HEK293T (cell line): ENCODE measurements at regions not wholly inside any gene's neighbourhood (a gene's known extent, or its start where the extent isn't known, plus 50 kb on each side); places are given as distances from the start of the nearest gene placed in this dataset.

Source experiments
- CTCF ChIA-PET: fragments of 350-600 bp; formaldehyde crosslinking; extraction: SDS; loops from one replicate; lab custom pipeline; 2021; ENCODE audit warnings: antibody characterized with exemption, inconsistent platforms; lab: Yijun Ruan, JAX
- POLR2A ChIA-PET: fragments of 350-600 bp; formaldehyde crosslinking; extraction: SDS; loops from one replicate; lab custom pipeline; 2020; ENCODE audit warnings: antibody characterized with exemption, inconsistent platforms; lab: Yijun Ruan, JAX
- DNase-seq: peaks from one replicate; pipeline ENCODE4 v3.0.0; 2012; ENCODE audit warnings: mixed read lengths; ENCODE audit errors: extremely low spot score
- ARNT ChIP-seq: fragments of 450-650 bp; IDR thresholded peaks from 2 replicates; pipeline ENCODE4 v1.6.1; 2017; ENCODE audit warnings: mild to moderate bottlenecking
- BHLHE40 ChIP-seq: fragments of 450-650 bp; IDR thresholded peaks from 2 replicates; pipeline ENCODE4 v1.6.1; 2016; ENCODE audit warnings: mild to moderate bottlenecking, moderate library complexity, borderline replicate concordance
- CTBP1 ChIP-seq: fragments of 450-650 bp; IDR thresholded peaks from 2 replicates; pipeline ENCODE4 v1.6.1; 2016; ENCODE audit warnings: borderline replicate concordance
- ELF4 ChIP-seq: fragments of 450-650 bp; IDR thresholded peaks from 2 replicates; pipeline ENCODE4 v1.6.1; 2017; ENCODE audit warnings: antibody characterized with exemption
- FOXA1 ChIP-seq: fragments of 450-650 bp; IDR thresholded peaks from 2 replicates; pipeline ENCODE4 v1.6.1; 2016; ENCODE audit warnings: mild to moderate bottlenecking
- FOXK2 ChIP-seq: fragments of 450-650 bp; IDR thresholded peaks from 2 replicates; pipeline ENCODE4 v1.6.1; 2016; ENCODE audit warnings: mild to moderate bottlenecking
- FOXM1 ChIP-seq: fragments of 450-650 bp; IDR thresholded peaks from 2 replicates; pipeline ENCODE4 v1.6.1; 2017; ENCODE audit warnings: mild to moderate bottlenecking, borderline replicate concordance
- HDGF ChIP-seq: fragments of 450-650 bp; IDR thresholded peaks from 2 replicates; pipeline ENCODE4 v1.6.1; 2017; ENCODE audit warnings: antibody characterized with exemption, borderline replicate concordance
- L3MBTL2 ChIP-seq: fragments of 450-650 bp; conservative IDR thresholded peaks from 2 replicates; pipeline ENCODE4 v1.6.1; 2016; ENCODE audit warnings: mild to moderate bottlenecking
- LEF1 ChIP-seq: fragments of 450-650 bp; IDR thresholded peaks from 2 replicates; pipeline ENCODE4 v1.6.1; 2017; ENCODE audit warnings: mild to moderate bottlenecking, borderline replicate concordance
- NFRKB ChIP-seq: fragments of 450-650 bp; IDR thresholded peaks from 2 replicates; pipeline ENCODE4 v1.6.1; 2016; ENCODE audit warnings: mild to moderate bottlenecking, moderate library complexity
- SP1 ChIP-seq: fragments of 450-650 bp; IDR thresholded peaks from 2 replicates; pipeline ENCODE4 v1.6.1; 2017
- SUZ12 ChIP-seq: fragments of 450-650 bp; IDR thresholded peaks from 2 replicates; pipeline ENCODE4 v1.6.1; 2016; ENCODE audit warnings: mild to moderate bottlenecking
- TARDBP ChIP-seq: fragments of 450-650 bp; IDR thresholded peaks from 2 replicates; pipeline ENCODE4 v1.6.1; 2016
- ZNF384 ChIP-seq: fragments of 450-650 bp; IDR thresholded peaks from 2 replicates; pipeline ENCODE4 v1.6.1; 2016
- TF ChIP-seq, protein P1 (sequence below): fragments of 450-650 bp; IDR thresholded peaks from 2 replicates; pipeline ENCODE4 v1.6.1; 2016

DNA sequence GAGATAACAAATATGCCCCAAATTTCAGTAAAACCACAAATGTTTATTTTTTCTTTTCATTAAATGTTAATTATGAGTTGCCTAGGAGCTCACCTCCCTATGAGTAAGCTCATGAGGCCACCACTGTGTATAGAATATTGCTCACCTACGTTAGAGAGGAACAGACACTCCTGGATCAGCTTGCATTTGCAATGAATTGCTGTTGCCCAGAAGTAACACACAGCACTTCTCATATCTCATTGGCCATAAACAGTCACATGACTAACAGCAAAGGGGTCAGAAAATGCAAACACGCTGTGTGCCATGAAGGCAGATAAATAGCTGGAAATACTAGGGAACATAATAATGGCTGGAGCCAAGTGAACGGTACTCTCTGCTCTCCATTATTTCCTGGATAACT lies 89.0 kb upstream of the GALNT5 start:
- POLR2A ChIA-PET: no interaction called here
- DNase-seq: no peak
- CTCF ChIA-PET: no interaction called here
- TF ChIP-seq LEF1: no peak
- TF ChIP-seq SP1: no peak
- TF ChIP-seq L3MBTL2: no peak
- no peak for TF ChIP-seq CTBP1
- TF ChIP-seq BHLHE40: no peak
- no peak for TF ChIP-seq ZNF384
- no peak for TF ChIP-seq FOXA1
- no peak for TF ChIP-seq FOXK2
- TF ChIP-seq ELF4: no peak

DNA sequence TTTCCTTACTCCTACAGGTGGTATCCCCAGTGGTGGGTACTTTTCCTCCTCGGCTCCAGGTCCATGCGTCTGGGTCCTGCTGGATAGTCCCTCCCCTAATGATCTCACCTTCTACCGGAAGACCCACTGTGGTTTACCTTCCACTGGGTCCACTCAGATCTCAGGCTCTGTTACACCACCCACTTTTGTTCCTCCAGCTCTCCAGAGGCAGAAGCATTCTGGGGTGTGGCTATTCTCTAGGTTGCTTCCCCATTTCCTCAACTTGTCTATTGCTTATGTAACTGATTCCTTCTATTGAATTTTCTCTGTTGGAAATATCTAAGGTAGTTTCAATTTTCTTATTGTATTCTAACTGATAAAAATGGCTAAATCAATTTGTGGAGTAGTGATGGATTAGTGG lies 87.6 kb upstream of the GALNT5 start:
- TF ChIP-seq ZNF384: no peak
- TF ChIP-seq, protein P1, sequence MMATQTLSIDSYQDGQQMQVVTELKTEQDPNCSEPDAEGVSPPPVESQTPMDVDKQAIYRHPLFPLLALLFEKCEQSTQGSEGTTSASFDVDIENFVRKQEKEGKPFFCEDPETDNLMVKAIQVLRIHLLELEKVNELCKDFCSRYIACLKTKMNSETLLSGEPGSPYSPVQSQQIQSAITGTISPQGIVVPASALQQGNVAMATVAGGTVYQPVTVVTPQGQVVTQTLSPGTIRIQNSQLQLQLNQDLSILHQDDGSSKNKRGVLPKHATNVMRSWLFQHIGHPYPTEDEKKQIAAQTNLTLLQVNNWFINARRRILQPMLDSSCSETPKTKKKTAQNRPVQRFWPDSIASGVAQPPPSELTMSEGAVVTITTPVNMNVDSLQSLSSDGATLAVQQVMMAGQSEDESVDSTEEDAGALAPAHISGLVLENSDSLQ: no peak
- TF ChIP-seq L3MBTL2: no peak
- TF ChIP-seq ARNT: no peak
- TF ChIP-seq NFRKB: no peak
- TF ChIP-seq FOXM1: no peak
- TF ChIP-seq FOXK2: no peak
- no peak for TF ChIP-seq TARDBP
- no peak for TF ChIP-seq SP1
- no peak for TF ChIP-seq SUZ12
- no peak for TF ChIP-seq CTBP1
- DNase-seq: no peak
- ChIA-PET POLR2A (no interaction called here), CTCF (no interaction called here)

GRCh38 chr2:157170299-157170698 lies 87.2 kb upstream of the GALNT5 start:
- ChIA-PET POLR2A (no interaction called here), CTCF (no interaction called here)
- DNase-seq: no peak
- TF ChIP-seq, protein P1: no peak
- TF ChIP-seq NFRKB: no peak

- DNase-seq: no peak
- CTCF ChIA-PET: no interaction called here
- TF ChIP-seq ZNF384 (no peak), TARDBP (no peak), BHLHE40 (no peak), HDGF (no peak), FOXM1 (no peak), ARNT (no peak)
- POLR2A ChIA-PET: no interaction called here
These were observed 85.3 kb upstream of the GALNT5 start for GRCh38 chr2:157172239-157172638.

DNA sequence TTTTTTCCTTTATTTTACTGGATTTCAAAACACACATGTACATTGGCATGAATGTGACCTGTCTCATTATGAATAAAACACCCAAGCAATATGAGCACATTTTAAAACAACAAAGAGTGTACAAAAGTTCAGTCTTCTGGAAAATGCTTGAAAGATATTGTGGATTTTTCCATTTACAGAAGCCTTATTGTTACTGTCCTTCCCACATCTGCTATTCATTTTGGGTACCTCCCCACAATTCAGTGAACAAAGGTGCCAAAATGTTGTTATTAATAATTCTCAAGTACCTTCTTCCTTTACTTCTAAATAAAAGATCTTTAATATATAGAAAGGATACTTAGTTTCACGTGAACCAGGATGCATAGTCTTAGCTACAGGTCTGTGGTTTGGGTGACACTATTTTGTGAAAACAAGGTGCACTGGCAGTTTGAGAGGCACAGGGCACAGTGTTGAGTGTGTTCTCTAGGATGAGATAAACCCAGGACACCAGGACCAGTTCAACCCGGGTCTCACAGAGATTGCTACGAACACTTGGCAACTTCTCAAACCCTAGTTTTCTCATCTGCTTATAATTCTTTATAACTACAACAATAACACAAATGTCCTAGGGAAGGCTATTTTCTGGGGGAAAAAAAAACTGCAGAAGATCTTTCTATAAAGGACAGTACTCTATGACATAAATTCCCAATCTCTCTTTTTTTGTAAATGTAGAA lies 84.5 kb upstream of the GALNT5 start:
- no peak for DNase-seq
- TF ChIP-seq FOXK2: no peak
- TF ChIP-seq CTBP1: no peak
- no peak for TF ChIP-seq SUZ12
- TF ChIP-seq, protein P1: no peak
- no peak for TF ChIP-seq HDGF
- no peak for TF ChIP-seq ARNT
- no peak for TF ChIP-seq FOXA1
- no peak for TF ChIP-seq L3MBTL2
- no peak for TF ChIP-seq BHLHE40
- no peak for TF ChIP-seq SP1
- TF ChIP-seq FOXM1: no peak
- TF ChIP-seq LEF1: no peak
- TF ChIP-seq ZNF384: no peak
- TF ChIP-seq ELF4: no peak
- no peak for TF ChIP-seq NFRKB
- no peak for TF ChIP-seq TARDBP
- POLR2A ChIA-PET: no interaction called here
- CTCF ChIA-PET: no interaction called here

DNA sequence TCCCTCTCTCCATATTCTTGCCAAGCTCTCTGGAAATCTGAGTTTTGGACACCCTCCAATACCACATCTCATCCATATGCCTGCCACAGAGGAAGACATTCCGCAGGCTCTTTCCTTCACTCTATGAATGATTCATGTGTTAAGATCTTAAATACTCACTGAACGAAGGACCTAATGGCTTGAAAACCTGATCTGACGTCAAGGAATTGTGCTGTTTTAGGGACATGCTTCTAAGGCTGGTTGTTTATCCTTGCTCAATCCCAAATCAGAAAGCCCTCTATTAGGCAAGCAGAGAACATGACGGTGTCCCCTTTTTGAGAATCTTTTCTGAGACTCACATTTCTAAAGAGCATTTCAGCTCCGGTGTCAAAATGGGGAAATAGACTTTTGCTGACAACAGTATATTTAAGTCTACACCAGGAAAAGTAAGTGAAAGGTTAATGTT lies 83.7 kb upstream of the GALNT5 start:
- CTCF ChIA-PET: no interaction called here
- no peak for TF ChIP-seq ZNF384
- TF ChIP-seq LEF1: no peak
- TF ChIP-seq FOXA1: no peak
- no peak for TF ChIP-seq NFRKB
- TF ChIP-seq, protein P1: no peak
- TF ChIP-seq HDGF: no peak
- TF ChIP-seq ARNT: no peak
- TF ChIP-seq ELF4: no peak
- POLR2A ChIA-PET: no interaction called here
- DNase-seq: no peak
